ENCODE measurements at regions not wholly inside any gene's neighbourhood (a gene's known extent, or its start where the extent isn't known, plus 50 kb on each side); places are given as distances from the start of the nearest gene placed in this dataset.

DNA sequence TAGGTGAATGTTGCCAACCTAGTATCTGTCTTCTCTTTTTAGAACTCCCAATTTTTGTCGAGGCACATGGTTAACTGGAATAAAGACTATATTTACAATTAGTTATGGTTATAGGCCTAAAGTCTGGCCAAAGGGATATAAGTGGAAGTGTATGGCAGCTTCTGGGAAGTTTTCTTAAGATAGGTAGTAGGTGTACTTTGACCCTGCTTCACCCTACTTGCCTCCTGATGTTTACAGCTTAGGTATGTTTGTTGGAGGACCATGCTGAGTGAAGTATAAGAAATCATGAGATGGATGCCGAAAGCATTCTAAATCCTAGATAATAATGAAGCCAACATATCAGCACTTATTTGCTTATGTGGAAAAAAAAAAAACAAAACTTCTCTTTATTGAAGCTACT is 272.1 kb downstream of the S1PR1 start:
- Histone ChIP-seq H3K27me3 (replicated peaks in 1 of 7) (no peaks in the 10 kb centered on the region), H3K4me3 (no peak overlapping the region), H3K36me3 (no peaks in the 10 kb centered on the region), H3K4me1 (no peaks in the 10 kb centered on the region), H3K27ac (no peak overlapping the region), H3K9me3 (no peaks in the 10 kb centered on the region)
- DNase-seq = no peak
- intact Hi-C loops (cut with DNase I; ENCODE audit: low total_unique reads) = no loop called here
- WGBS, 5 donors = 88 to 93% (median 89%) methylated on average over 2 of the region's 2 CpGs
- no peak for TF ChIP-seq POLR2AphosphoS5 (IDR thresholded peaks at IDR 0.05)
- no peak for TF ChIP-seq POLR2A (IDR thresholded peaks at IDR 0.05)
- TF ChIP-seq, protein P1, sequence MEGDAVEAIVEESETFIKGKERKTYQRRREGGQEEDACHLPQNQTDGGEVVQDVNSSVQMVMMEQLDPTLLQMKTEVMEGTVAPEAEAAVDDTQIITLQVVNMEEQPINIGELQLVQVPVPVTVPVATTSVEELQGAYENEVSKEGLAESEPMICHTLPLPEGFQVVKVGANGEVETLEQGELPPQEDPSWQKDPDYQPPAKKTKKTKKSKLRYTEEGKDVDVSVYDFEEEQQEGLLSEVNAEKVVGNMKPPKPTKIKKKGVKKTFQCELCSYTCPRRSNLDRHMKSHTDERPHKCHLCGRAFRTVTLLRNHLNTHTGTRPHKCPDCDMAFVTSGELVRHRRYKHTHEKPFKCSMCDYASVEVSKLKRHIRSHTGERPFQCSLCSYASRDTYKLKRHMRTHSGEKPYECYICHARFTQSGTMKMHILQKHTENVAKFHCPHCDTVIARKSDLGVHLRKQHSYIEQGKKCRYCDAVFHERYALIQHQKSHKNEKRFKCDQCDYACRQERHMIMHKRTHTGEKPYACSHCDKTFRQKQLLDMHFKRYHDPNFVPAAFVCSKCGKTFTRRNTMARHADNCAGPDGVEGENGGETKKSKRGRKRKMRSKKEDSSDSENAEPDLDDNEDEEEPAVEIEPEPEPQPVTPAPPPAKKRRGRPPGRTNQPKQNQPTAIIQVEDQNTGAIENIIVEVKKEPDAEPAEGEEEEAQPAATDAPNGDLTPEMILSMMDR (IDR thresholded peaks at IDR 0.05 in 8 of 11, conservative IDR thresholded peaks at IDR 0.05 in 3 of 11) = no peak

- Histone ChIP-seq H3K36me3 (no peaks in the 10 kb centered on the region), H3K4me1 (no peaks in the 10 kb centered on the region), H3K27ac (no peak overlapping the region), H3K4me3 (no peak overlapping the region), H3K27me3 (replicated peaks in 1 of 7) (no peaks in the 10 kb centered on the region), H3K9me3 (no peaks in the 10 kb centered on the region)
- TF ChIP-seq POLR2A (IDR thresholded peaks at IDR 0.05) = no peak
- no peak for TF ChIP-seq POLR2AphosphoS5 (IDR thresholded peaks at IDR 0.05)
- TF ChIP-seq, protein P1 (IDR thresholded peaks at IDR 0.05 in 8 of 11, conservative IDR thresholded peaks at IDR 0.05 in 3 of 11) = no peak
- intact Hi-C loops (cut with DNase I; ENCODE audit: low total_unique reads) = no loop called here
- DNase-seq = no peak
- 47 to 82% (median 67%) methylated on average over 1 of the region's 1 CpG for WGBS, 5 donors
Measured at GRCh38 chr1:101509370-101509769, 272.6 kb downstream of the S1PR1 start.

- H3K9me3 ChIP-seq = peaks cover 0 to 12% (median 6%) of the 10 kb centered on the region in 8 donors
- no peaks in the 10 kb centered on the region for H3K27me3 ChIP-seq (replicated peaks in 1 of 7)
- no peaks in the 10 kb centered on the region for H3K36me3 ChIP-seq
- no peak for DNase-seq
- intact Hi-C loops (cut with DNase I; ENCODE audit: low total_unique reads) = no loop called here
- no peak overlapping the region for H3K4me3 ChIP-seq
- no peaks in the 10 kb centered on the region for H3K4me1 ChIP-seq
- 86 to 99% (median 95%) methylated on average over 2 of the region's 2 CpGs for WGBS, 5 donors
- H3K27ac ChIP-seq = no peak overlapping the region
- TF ChIP-seq, protein P1 (IDR thresholded peaks at IDR 0.05 in 8 of 11, conservative IDR thresholded peaks at IDR 0.05 in 3 of 11) = no peak
- TF ChIP-seq POLR2A (IDR thresholded peaks at IDR 0.05) (no peak), POLR2AphosphoS5 (IDR thresholded peaks at IDR 0.05) (no peak)
Measured at GRCh38 chr1:101511202-101511891, 274.5 kb downstream of the S1PR1 start.

- H3K4me3 ChIP-seq = no peak overlapping the region
- no peaks in the 10 kb centered on the region for H3K4me1 ChIP-seq
- no peaks in the 10 kb centered on the region for H3K27me3 ChIP-seq (replicated peaks in 1 of 7)
- WGBS, 5 donors = 9 to 14% (median 12%) methylated on average over 4 of the region's 4 CpGs
- no peak for DNase-seq
- no peak overlapping the region for H3K27ac ChIP-seq
- intact Hi-C loops (cut with DNase I; ENCODE audit: low total_unique reads) = loop anchor here (10.0 kb wide), 1 partner anchor 1994 kb away; no protein-coding TSS in a partner anchor
- H3K36me3 ChIP-seq = no peaks in the 10 kb centered on the region
- peaks cover 0 to 21% (median 12%) of the 10 kb centered on the region in 8 donors for H3K9me3 ChIP-seq
- no peak for TF ChIP-seq POLR2A (IDR thresholded peaks at IDR 0.05)
- TF ChIP-seq, protein P1 (IDR thresholded peaks at IDR 0.05 in 8 of 11, conservative IDR thresholded peaks at IDR 0.05 in 3 of 11) = peak in 9 of 11 experiments; percentile 31 to 67 (median 59)
Measured at GRCh38 chr1:101520302-101520701, 283.5 kb downstream of the S1PR1 start.
